NB4 (cell line): ENCODE measurements at regions not wholly inside any gene's neighbourhood (a gene's known extent, or its start where the extent isn't known, plus 50 kb on each side); places are given as distances from the start of the nearest gene placed in this dataset.

ENCODE experiments used
- POLR2A ChIP-seq: IDR thresholded peaks from 2 replicates; pipeline ENCODE4 v1.6.1; 2011; ENCODE audit warnings: mild to moderate bottlenecking; ENCODE audit not compliant: insufficient read length; ENCODE audit errors: extremely low read depth
- TF ChIP-seq, protein P1 (sequence below): IDR thresholded peaks from 2 replicates; pipeline ENCODE4 v1.6.1; 2011; ENCODE audit warnings: low read depth, low read length
- TF ChIP-seq, protein P2 (sequence below): IDR thresholded peaks from one replicate; pipeline ENCODE4 v1.5.1; 2012; ENCODE audit warnings: low read depth, low read length

DNA sequence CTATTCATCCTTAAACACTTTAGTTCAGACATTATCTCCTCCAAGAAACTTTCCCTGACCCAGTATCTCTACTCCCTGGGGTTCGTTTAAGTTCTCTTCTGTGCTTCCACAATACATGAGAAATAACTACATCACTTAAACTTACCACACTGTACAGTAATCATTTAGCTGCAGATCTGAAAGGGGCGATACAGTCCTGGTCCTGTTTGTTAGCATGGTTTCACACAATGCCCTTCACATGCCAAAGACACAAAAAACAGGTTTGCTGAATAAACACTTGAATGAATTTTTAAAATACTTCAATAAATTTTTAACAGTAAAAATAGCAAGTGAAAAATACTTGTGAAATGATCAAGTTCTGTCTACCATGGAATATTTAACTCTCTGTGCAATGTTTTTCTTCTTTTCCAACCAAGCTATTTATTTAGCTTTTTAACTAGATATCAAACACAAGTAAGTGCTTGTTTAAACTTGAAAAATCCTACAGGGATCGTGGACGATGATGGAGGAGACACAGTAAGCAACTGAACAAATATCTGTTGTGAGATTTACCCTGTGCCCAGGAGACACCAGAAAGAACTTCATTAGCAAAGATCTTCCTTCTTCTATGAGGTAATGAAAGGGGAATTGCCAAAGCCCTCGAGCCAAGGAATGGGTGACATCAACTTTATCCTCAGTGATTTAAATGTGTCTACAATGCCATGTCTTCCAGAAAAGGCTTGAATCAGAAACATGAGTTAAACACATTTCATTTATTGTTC, 255.6 kb upstream of the GRIP1 start:
- TF ChIP-seq, protein P1, sequence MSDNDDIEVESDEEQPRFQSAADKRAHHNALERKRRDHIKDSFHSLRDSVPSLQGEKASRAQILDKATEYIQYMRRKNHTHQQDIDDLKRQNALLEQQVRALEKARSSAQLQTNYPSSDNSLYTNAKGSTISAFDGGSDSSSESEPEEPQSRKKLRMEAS: no peak
- TF ChIP-seq, protein P2, sequence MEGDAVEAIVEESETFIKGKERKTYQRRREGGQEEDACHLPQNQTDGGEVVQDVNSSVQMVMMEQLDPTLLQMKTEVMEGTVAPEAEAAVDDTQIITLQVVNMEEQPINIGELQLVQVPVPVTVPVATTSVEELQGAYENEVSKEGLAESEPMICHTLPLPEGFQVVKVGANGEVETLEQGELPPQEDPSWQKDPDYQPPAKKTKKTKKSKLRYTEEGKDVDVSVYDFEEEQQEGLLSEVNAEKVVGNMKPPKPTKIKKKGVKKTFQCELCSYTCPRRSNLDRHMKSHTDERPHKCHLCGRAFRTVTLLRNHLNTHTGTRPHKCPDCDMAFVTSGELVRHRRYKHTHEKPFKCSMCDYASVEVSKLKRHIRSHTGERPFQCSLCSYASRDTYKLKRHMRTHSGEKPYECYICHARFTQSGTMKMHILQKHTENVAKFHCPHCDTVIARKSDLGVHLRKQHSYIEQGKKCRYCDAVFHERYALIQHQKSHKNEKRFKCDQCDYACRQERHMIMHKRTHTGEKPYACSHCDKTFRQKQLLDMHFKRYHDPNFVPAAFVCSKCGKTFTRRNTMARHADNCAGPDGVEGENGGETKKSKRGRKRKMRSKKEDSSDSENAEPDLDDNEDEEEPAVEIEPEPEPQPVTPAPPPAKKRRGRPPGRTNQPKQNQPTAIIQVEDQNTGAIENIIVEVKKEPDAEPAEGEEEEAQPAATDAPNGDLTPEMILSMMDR: no peak
- no peak for TF ChIP-seq POLR2A
